HepG2 (cell line): ENCODE measurements at regions not wholly inside any gene's neighbourhood (a gene's known extent, or its start where the extent isn't known, plus 50 kb on each side); places are given as distances from the start of the nearest gene placed in this dataset.

ENCODE experiments used
- ATAC-seq: fragments of 200-7000 bp; cut with Tn5 transposase; 3 replicates; pipeline ENCODE4 v1.9.1; 2020; ENCODE audit warnings: mild to moderate bottlenecking, moderate library complexity
- BruUV-seq: library from RNA; stranded (reverse); fragments of 400-500 nt; replicated peaks from 2 replicates; lab custom pipeline; 2021; lab: Mats Ljungman, UMichigan
- CTCF ChIA-PET: fragments of 300-600 bp; formaldehyde crosslinking; extraction: SDS; loops from one replicate; lab custom pipeline; 2021; ENCODE audit warnings: low total read pairs, inconsistent platforms, low intra/inter-chr PET ratio; lab: Yijun Ruan, JAX
- POLR2A ChIA-PET: fragments of 350-600 bp; sonication (Branson Sonifier 250); formaldehyde crosslinking; loops from one replicate; lab custom pipeline; 2020; ENCODE audit warnings: antibody characterized with exemption, inconsistent platforms; lab: Yijun Ruan, JAX
- DNase-seq: peaks from one replicate; pipeline ENCODE4 v3.0.0-alpha.2; 2015; ENCODE audit warnings: low spot score
- FAIRE-seq: peaks from 3 replicates; lab custom pipeline; 2011; peaks lifted over from hg19 to GRCh38; lab: Jason Lieb, UNC
- H2AFZ ChIP-seq: one replicate; pipeline ENCODE4 v1.6.1; 2011; ENCODE audit warnings: low read length, inconsistent platforms
- H3K27ac ChIP-seq: fragments of 300-600 bp; 3 replicates; pipeline ENCODE4 v1.8.0; 2011; ENCODE audit warnings: mixed run types, mild to moderate bottlenecking, mixed read lengths, low read length, inconsistent platforms; ENCODE audit not compliant: insufficient read depth; ENCODE audit errors: extremely low read length
- H3K27me3 ChIP-seq, 2 experiments: fragments of 200-600 bp in 1 of 2; 2 replicates in 1 of 2; 3 replicates in 1 of 2; pipeline versions ENCODE4 v1.6.0 to v1.8.0; 2011; ENCODE audit warnings: low read length in 2 of 2, mild to moderate bottlenecking in 2 of 2, moderate library complexity in 2 of 2, inconsistent platforms in 1 of 2; ENCODE audit not compliant: insufficient read depth in 2 of 2, control insufficient read depth in 1 of 2
- H3K36me3 ChIP-seq, 2 experiments: fragments of 200-600 bp in 1 of 2; replicated peaks in 1 of 2; 2 replicates in 1 of 2; 3 replicates in 1 of 2; pipeline versions ENCODE4 v1.5.1 to v1.8.0; 2011; ENCODE audit warnings: low read length in 2 of 2, inconsistent platforms in 1 of 2; ENCODE audit not compliant: insufficient read depth in 2 of 2, control insufficient read depth in 1 of 2
- H3K4me1 ChIP-seq: 2 replicates; pipeline ENCODE4 v1.5.1; 2012; ENCODE audit warnings: low read length, inconsistent platforms; ENCODE audit not compliant: insufficient read depth
- H3K4me2 ChIP-seq: 2 replicates; pipeline ENCODE4 v1.6.0; 2011; ENCODE audit warnings: low read depth, low read length, inconsistent platforms
- H3K4me3 ChIP-seq, 3 experiments: fragments of 200-600 bp in 1 of 3; sonication (generic), shearing (Covaris generic) in 1 of 3; replicated peaks in 1 of 3; 2 replicates each; pipeline ENCODE4 v1.5.1; 2011 to 2016; ENCODE audit warnings: low read length in 3 of 3, inconsistent platforms in 2 of 3, low read depth in 2 of 3, mild to moderate bottlenecking in 2 of 3, control low read depth in 1 of 3, mixed read lengths in 1 of 3; ENCODE audit not compliant: insufficient read depth in 1 of 3
- H3K79me2 ChIP-seq: one replicate; pipeline ENCODE4 v1.6.1; 2011; ENCODE audit warnings: low read length, inconsistent platforms; ENCODE audit not compliant: insufficient read depth
- H3K9ac ChIP-seq: 2 replicates; pipeline ENCODE4 v1.6.0; 2011; ENCODE audit warnings: mild to moderate bottlenecking, low read depth, low read length, inconsistent platforms; ENCODE audit not compliant: insufficient read depth
- H3K9me3 ChIP-seq: 2 replicates; pipeline ENCODE4 v1.5.1; 2012; ENCODE audit warnings: mild to moderate bottlenecking, low read length
- H4K20me1 ChIP-seq: 2 replicates; pipeline ENCODE4 v1.6.0; 2011; ENCODE audit warnings: inconsistent platforms, mild to moderate bottlenecking, low read length, moderate library complexity; ENCODE audit not compliant: insufficient read depth
- CCDC6 ChIP-seq: sonication (generic); formaldehyde crosslinking; IDR thresholded peaks from 2 replicates; pipeline ENCODE4 v1.8.1; 2022; ENCODE audit warnings: mild to moderate bottlenecking, missing genetic modification reagents, moderate library complexity
- JUN ChIP-seq: sonication (generic); formaldehyde crosslinking; IDR thresholded peaks from 2 replicates; pipeline ENCODE4 v1.4.0; 2020; ENCODE audit warnings: mild to moderate bottlenecking, missing genetic modification reagents
- NBN ChIP-seq: fragments of 450-650 bp; conservative IDR thresholded peaks from 2 replicates; pipeline ENCODE4 v1.6.1; 2017
- NFYC ChIP-seq: IDR thresholded peaks from 2 replicates; pipeline ENCODE4 v1.6.1; 2016; ENCODE audit warnings: missing genetic modification reagents, missing compliant biosample characterization
- POLR2A ChIP-seq, 2 experiments: IDR thresholded peaks; 2 replicates each; pipeline ENCODE4 v1.6.1; 2011; ENCODE audit warnings: low read depth in 2 of 2, low read length in 2 of 2, mild to moderate bottlenecking in 1 of 2, moderate library complexity in 1 of 2; ENCODE audit not compliant: insufficient read depth in 1 of 2
- SP4 ChIP-seq: sonication (generic); formaldehyde crosslinking; IDR thresholded peaks from 2 replicates; pipeline ENCODE4 v1.8.1; 2023; ENCODE audit warnings: mild to moderate bottlenecking, missing genetic modification reagents
- U2AF2 ChIP-seq: fragments of 200-400 bp; formaldehyde crosslinking; IDR thresholded peaks from 2 replicates; pipeline ENCODE4 v1.6.1; 2017; ENCODE audit warnings: low read depth, mild to moderate bottlenecking, low read length
- ZFY ChIP-seq: sonication (generic); formaldehyde crosslinking; IDR thresholded peaks from 2 replicates; pipeline ENCODE4 v1.4.0; 2020; ENCODE audit warnings: missing genetic modification reagents
- ZNF20 ChIP-seq: sonication (generic); formaldehyde crosslinking; IDR thresholded peaks from 2 replicates; pipeline ENCODE4 v1.4.0; 2020; ENCODE audit warnings: mild to moderate bottlenecking, moderate library complexity, missing genetic modification reagents
- ZNF234 ChIP-seq: sonication (generic); formaldehyde crosslinking; conservative IDR thresholded peaks from 2 replicates; pipeline ENCODE4 v1.5.1; 2020; ENCODE audit warnings: mild to moderate bottlenecking, missing genetic modification reagents
- ZNF292 ChIP-seq: sonication (generic); formaldehyde crosslinking; IDR thresholded peaks from 2 replicates; pipeline ENCODE4 v1.8.1; 2022; ENCODE audit warnings: mild to moderate bottlenecking, low read depth, missing genetic modification reagents, borderline replicate concordance
- ZNF296 ChIP-seq: sonication (generic); formaldehyde crosslinking; conservative IDR thresholded peaks from 2 replicates; pipeline ENCODE4 v1.5.0; 2020; ENCODE audit warnings: mild to moderate bottlenecking, missing genetic modification reagents
- ZNF468 ChIP-seq: sonication (generic); formaldehyde crosslinking; IDR thresholded peaks from 2 replicates; pipeline ENCODE4 v1.8.0; 2022; ENCODE audit warnings: mild to moderate bottlenecking, moderate library complexity, missing genetic modification reagents
- WGBS: methylation state at CpG from one replicate; pipeline ENCODE4 v1.1.6; 2017; ENCODE audit warnings: low lambda C conversion rate; 5-methylcytosine and 5-hydroxymethylcytosine counted together
- in situ Hi-C: cut with HindIII; loops from 2 replicates; pipeline ENCODE4 v1.10.0; 2017; ENCODE audit warnings: low pct_unique_long_range_greater_than_20kb; ENCODE audit not compliant: extremely low pct_ligation_motif_present
- intact Hi-C: fragments of 100-400 bp; cut with micrococcal nuclease; formaldehyde crosslinking; loops from one replicate; pipeline ENCODE4 v1.10.0; 2022; ENCODE audit not compliant: unreplicated experiment
- TF ChIP-seq, protein P1 (sequence below): sonication (generic); formaldehyde crosslinking; IDR thresholded peaks from 2 replicates; pipeline ENCODE4 v1.4.0; 2020; ENCODE audit warnings: mild to moderate bottlenecking, missing genetic modification reagents
- TF ChIP-seq, protein P2 (sequence below): sonication (generic); formaldehyde crosslinking; IDR thresholded peaks from 2 replicates; pipeline ENCODE4 v1.4.0; 2020; ENCODE audit warnings: missing genetic modification reagents
- TF ChIP-seq, protein P3 (sequence below): sonication (generic); formaldehyde crosslinking; IDR thresholded peaks from 2 replicates; pipeline ENCODE4 v1.8.0; 2022; ENCODE audit warnings: mild to moderate bottlenecking, missing genetic modification reagents; ENCODE audit not compliant: insufficient replicate concordance
- TF ChIP-seq, protein P4 (sequence below): IDR thresholded peaks from 2 replicates; pipeline ENCODE4 v1.6.1; 2016
- TF ChIP-seq, protein P5 (sequence below): sonication (generic); formaldehyde crosslinking; IDR thresholded peaks from 2 replicates; pipeline ENCODE4 v1.8.1; 2022; ENCODE audit warnings: mild to moderate bottlenecking, missing genetic modification reagents
- TF ChIP-seq, protein P6 (sequence below): IDR thresholded peaks from 2 replicates; pipeline ENCODE4 v1.6.1; 2018; ENCODE audit warnings: missing genetic modification reagents, mild to moderate bottlenecking, missing compliant biosample characterization

DNA sequence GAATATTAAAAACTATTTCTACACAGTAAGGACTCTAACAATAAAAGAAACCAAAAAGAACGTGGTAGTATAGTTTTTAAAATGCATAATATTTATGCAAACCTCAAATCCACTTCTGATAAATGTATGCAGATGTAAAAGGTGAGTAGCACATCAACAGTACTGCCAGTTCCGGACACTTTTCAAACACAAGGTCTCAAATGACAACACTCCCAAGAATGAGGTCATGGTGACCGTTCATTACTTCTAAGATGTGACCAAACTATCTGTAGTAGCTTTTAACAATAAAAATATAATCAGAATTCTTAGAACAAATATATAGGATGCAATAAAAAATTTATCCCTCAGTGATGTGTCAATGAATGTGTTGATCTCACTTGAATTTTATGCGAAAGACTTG, 238.7 kb upstream of the NREP start:
- in situ Hi-C loops: no loop called here
- no peak for FAIRE-seq
- Histone ChIP-seq H3K4me2 (no peak overlapping the region), H3K27ac (no peak overlapping the region), H3K79me2 (no peaks in the 10 kb centered on the region)
- TF ChIP-seq ZNF234 (CRISPR knock-in tag) (no peak), JUN (CRISPR knock-in tag) (no peak), U2AF2 (no peak), ZNF20 (no peak), CCDC6 (no peak), NBN (no peak), SP4 (CRISPR knock-in tag) (no peak), ZNF292 (CRISPR knock-in tag) (no peak), ZNF468 (no peak), ZNF296 (CRISPR knock-in tag) (no peak), POLR2A (IDR thresholded peaks at IDR 0.05; ENCODE audit: insufficient read depth in 1 of 2, low read depth in 2 of 2, low read length in 2 of 2) (no peak), NFYC (no peak), ZFY (no peak)
- TF ChIP-seq, protein P1, sequence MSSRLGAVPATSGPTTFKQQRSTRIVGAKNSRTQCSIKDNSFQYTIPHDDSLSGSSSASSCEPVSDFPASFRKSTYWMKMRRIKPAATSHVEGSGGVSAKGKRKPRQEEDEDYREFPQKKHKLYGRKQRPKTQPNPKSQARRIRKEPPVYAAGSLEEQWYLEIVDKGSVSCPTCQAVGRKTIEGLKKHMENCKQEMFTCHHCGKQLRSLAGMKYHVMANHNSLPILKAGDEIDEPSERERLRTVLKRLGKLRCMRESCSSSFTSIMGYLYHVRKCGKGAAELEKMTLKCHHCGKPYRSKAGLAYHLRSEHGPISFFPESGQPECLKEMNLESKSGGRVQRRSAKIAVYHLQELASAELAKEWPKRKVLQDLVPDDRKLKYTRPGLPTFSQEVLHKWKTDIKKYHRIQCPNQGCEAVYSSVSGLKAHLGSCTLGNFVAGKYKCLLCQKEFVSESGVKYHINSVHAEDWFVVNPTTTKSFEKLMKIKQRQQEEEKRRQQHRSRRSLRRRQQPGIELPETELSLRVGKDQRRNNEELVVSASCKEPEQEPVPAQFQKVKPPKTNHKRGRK (CRISPR knock-in tag): no peak
- TF ChIP-seq, protein P2, sequence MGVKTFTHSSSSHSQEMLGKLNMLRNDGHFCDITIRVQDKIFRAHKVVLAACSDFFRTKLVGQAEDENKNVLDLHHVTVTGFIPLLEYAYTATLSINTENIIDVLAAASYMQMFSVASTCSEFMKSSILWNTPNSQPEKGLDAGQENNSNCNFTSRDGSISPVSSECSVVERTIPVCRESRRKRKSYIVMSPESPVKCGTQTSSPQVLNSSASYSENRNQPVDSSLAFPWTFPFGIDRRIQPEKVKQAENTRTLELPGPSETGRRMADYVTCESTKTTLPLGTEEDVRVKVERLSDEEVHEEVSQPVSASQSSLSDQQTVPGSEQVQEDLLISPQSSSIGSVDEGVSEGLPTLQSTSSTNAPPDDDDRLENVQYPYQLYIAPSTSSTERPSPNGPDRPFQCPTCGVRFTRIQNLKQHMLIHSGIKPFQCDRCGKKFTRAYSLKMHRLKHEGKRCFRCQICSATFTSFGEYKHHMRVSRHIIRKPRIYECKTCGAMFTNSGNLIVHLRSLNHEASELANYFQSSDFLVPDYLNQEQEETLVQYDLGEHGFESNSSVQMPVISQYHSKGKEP: no peak
- TF ChIP-seq, protein P3, sequence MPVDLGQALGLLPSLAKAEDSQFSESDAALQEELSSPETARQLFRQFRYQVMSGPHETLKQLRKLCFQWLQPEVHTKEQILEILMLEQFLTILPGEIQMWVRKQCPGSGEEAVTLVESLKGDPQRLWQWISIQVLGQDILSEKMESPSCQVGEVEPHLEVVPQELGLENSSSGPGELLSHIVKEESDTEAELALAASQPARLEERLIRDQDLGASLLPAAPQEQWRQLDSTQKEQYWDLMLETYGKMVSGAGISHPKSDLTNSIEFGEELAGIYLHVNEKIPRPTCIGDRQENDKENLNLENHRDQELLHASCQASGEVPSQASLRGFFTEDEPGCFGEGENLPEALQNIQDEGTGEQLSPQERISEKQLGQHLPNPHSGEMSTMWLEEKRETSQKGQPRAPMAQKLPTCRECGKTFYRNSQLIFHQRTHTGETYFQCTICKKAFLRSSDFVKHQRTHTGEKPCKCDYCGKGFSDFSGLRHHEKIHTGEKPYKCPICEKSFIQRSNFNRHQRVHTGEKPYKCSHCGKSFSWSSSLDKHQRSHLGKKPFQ (CRISPR knock-in tag): no peak
- TF ChIP-seq, protein P4, sequence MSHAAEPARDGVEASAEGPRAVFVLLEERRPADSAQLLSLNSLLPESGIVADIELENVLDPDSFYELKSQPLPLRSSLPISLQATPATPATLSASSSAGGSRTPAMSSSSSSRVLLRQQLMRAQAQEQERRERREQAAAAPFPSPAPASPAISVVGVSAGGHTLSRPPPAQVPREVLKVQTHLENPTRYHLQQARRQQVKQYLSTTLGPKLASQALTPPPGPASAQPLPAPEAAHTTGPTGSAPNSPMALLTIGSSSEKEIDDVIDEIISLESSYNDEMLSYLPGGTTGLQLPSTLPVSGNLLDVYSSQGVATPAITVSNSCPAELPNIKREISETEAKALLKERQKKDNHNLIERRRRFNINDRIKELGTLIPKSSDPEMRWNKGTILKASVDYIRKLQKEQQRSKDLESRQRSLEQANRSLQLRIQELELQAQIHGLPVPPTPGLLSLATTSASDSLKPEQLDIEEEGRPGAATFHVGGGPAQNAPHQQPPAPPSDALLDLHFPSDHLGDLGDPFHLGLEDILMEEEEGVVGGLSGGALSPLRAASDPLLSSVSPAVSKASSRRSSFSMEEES (CRISPR knock-in tag): no peak
- TF ChIP-seq, protein P5, sequence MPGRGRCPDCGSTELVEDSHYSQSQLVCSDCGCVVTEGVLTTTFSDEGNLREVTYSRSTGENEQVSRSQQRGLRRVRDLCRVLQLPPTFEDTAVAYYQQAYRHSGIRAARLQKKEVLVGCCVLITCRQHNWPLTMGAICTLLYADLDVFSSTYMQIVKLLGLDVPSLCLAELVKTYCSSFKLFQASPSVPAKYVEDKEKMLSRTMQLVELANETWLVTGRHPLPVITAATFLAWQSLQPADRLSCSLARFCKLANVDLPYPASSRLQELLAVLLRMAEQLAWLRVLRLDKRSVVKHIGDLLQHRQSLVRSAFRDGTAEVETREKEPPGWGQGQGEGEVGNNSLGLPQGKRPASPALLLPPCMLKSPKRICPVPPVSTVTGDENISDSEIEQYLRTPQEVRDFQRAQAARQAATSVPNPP (CRISPR knock-in tag): no peak
- TF ChIP-seq, protein P6, sequence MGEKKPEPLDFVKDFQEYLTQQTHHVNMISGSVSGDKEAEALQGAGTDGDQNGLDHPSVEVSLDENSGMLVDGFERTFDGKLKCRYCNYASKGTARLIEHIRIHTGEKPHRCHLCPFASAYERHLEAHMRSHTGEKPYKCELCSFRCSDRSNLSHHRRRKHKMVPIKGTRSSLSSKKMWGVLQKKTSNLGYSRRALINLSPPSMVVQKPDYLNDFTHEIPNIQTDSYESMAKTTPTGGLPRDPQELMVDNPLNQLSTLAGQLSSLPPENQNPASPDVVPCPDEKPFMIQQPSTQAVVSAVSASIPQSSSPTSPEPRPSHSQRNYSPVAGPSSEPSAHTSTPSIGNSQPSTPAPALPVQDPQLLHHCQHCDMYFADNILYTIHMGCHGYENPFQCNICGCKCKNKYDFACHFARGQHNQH (CRISPR knock-in tag): no peak
- TF ChIP-seq, all 625 proteins: peak for 0
- Histone ChIP-seq H4K20me1 (no peaks in the 10 kb centered on the region), H3K9me3 (no peaks in the 10 kb centered on the region), H3K27me3 (no peaks in the 10 kb centered on the region), H3K4me3 (no peak overlapping the region), H2AFZ (no peak overlapping the region), H3K36me3 (no peaks in the 10 kb centered on the region), H3K4me1 (no peaks in the 10 kb centered on the region), H3K9ac (no peak overlapping the region)
- CTCF ChIA-PET: no interaction called here
- DNase-seq (no peak), ATAC-seq (no peak)
- POLR2A ChIA-PET: no interaction called here
- no TSS peak for BruUV-seq
- intact Hi-C loops: no loop called here
- WGBS: 13% methylated on average over 4 of the region's 4 CpGs
